ENCODE measurements at regions not wholly inside any gene's neighbourhood (a gene's known extent, or its start where the extent isn't known, plus 50 kb on each side); places are given as distances from the start of the nearest gene placed in this dataset.
"Not testable (repeated sequence)": the region's sequence is repeated elsewhere in the genome, so short reads cannot be mapped to it uniquely, and the experiment has no call there.

- H3K36me3 Mint-ChIP-seq (ENCODE audit: low read depth) = no peaks in the 10 kb centered on the region
Observed at GRCh38 chr3:165954171-165954570, 116.9 kb upstream of the BCHE start.

GRCh38 chr3:165946360-165946759, 109.1 kb upstream of the BCHE start:
- no peak for TF ChIP-seq CTCF (IDR thresholded peaks at IDR 0.05; ENCODE audit: unreplicated experiment in 3 of 3)
- Mint-ChIP-seq H3K27ac (no peak overlapping the region), H3K4me3 (no peak overlapping the region), H3K4me1 (no peaks in the 10 kb centered on the region), H3K9me3 (no peaks in the 10 kb centered on the region), H3K27me3 (ENCODE audit: low read depth) (no peaks in the 10 kb centered on the region), H3K36me3 (ENCODE audit: low read depth) (no peaks in the 10 kb centered on the region)

More at GRCh38 chr3:165954171-165954570, 116.9 kb upstream of the BCHE start:
- H3K4me3 Mint-ChIP-seq = no peak overlapping the region
- H3K9me3 Mint-ChIP-seq = no peaks in the 10 kb centered on the region
- no peak overlapping the region for H3K27ac Mint-ChIP-seq
- no peak for TF ChIP-seq CTCF (IDR thresholded peaks at IDR 0.05; ENCODE audit: unreplicated experiment in 3 of 3)
- H3K27me3 Mint-ChIP-seq (ENCODE audit: low read depth) = no peaks in the 10 kb centered on the region
- no peaks in the 10 kb centered on the region for H3K4me1 Mint-ChIP-seq

GRCh38 chr3:165938986-165939540, 101.8 kb upstream of the BCHE start:
- no peak overlapping the region for H3K4me3 Mint-ChIP-seq
- no peak overlapping the region for H3K27ac Mint-ChIP-seq
- H3K27me3 Mint-ChIP-seq (ENCODE audit: low read depth) = no peaks in the 10 kb centered on the region
- TF ChIP-seq CTCF (IDR thresholded peaks at IDR 0.05; ENCODE audit: unreplicated experiment in 3 of 3) = no peak
- no peaks in the 10 kb centered on the region for H3K36me3 Mint-ChIP-seq (ENCODE audit: low read depth)
- H3K9me3 Mint-ChIP-seq = peaks cover 13% of the 10 kb centered on the region
- H3K4me1 Mint-ChIP-seq = no peaks in the 10 kb centered on the region

- H3K9me3 Mint-ChIP-seq = peaks cover 20% of the 10 kb centered on the region
- H3K27me3 Mint-ChIP-seq (ENCODE audit: low read depth); H3K4me1 Mint-ChIP-seq; H3K36me3 Mint-ChIP-seq (ENCODE audit: low read depth); H3K27ac Mint-ChIP-seq; H3K4me3 Mint-ChIP-seq: not testable (repeated sequence)
Observed at GRCh38 chr3:165936081-165936480, 98.9 kb upstream of the BCHE start.

- H3K9me3 Mint-ChIP-seq; H3K4me3 Mint-ChIP-seq; H3K4me1 Mint-ChIP-seq; H3K27ac Mint-ChIP-seq; H3K27me3 Mint-ChIP-seq (ENCODE audit: low read depth); H3K36me3 Mint-ChIP-seq (ENCODE audit: low read depth): not testable (repeated sequence)
Observed at GRCh38 chr3:165924301-165924791, 87.1 kb upstream of the BCHE start.

- TF ChIP-seq CTCF (IDR thresholded peaks at IDR 0.05; ENCODE audit: unreplicated experiment in 3 of 3) = no peak
- Mint-ChIP-seq H3K27ac (no peak overlapping the region), H3K4me1 (peaks cover 5% of the 10 kb centered on the region), H3K36me3 (ENCODE audit: low read depth) (no peaks in the 10 kb centered on the region), H3K27me3 (ENCODE audit: low read depth) (no peaks in the 10 kb centered on the region), H3K9me3 (peaks cover 8% of the 10 kb centered on the region), H3K4me3 (no peak overlapping the region)
Observed at GRCh38 chr3:165920984-165921383, 83.8 kb upstream of the BCHE start.

GRCh38 chr3:165919284-165919683, 82.1 kb upstream of the BCHE start:
- no peak overlapping the region for H3K27ac Mint-ChIP-seq
- H3K9me3 Mint-ChIP-seq = peaks cover 8% of the 10 kb centered on the region
- TF ChIP-seq CTCF (IDR thresholded peaks at IDR 0.05; ENCODE audit: unreplicated experiment in 3 of 3) = no peak
- no peaks in the 10 kb centered on the region for H3K36me3 Mint-ChIP-seq (ENCODE audit: low read depth)
- peaks cover 7% of the 10 kb centered on the region for H3K4me1 Mint-ChIP-seq
- H3K4me3 Mint-ChIP-seq = no peak overlapping the region
- no peaks in the 10 kb centered on the region for H3K27me3 Mint-ChIP-seq (ENCODE audit: low read depth)

Measured in nephron (organoid).